Transverse colon (tissue), 3 donors: ENCODE measurements at regions not wholly inside any gene's neighbourhood (a gene's known extent, or its start where the extent isn't known, plus 50 kb on each side); places are given as distances from the start of the nearest gene placed in this dataset.

Experiments
- CTCF ChIP-seq, 5 experiments: fragments of 200-600 bp in 3 of 5; fragments of 450-650 bp in 2 of 5; sonication (generic) in 3 of 5; IDR thresholded peaks; 1 replicate in 2 of 5; 2 replicates in 3 of 5; pipeline ENCODE4 v1.5.1; 2016 to 2017; ENCODE audit warnings: antibody characterized with exemption in 5 of 5, inconsistent platforms in 3 of 5, mild to moderate bottlenecking in 2 of 5, moderate library complexity in 1 of 5
- POLR2A ChIP-seq: fragments of 450-650 bp; IDR thresholded peaks from one replicate; pipeline ENCODE4 v1.6.1; 2016; ENCODE audit warnings: antibody characterized with exemption, mild to moderate bottlenecking, moderate library complexity

GRCh38 chr9:21546949-21547348, 64.8 kb upstream of the IFNE start:
- TF ChIP-seq POLR2A: no peak
- TF ChIP-seq CTCF (IDR thresholded peaks at IDR 0.05): no peak
